Esophagus mucosa (tissue), 1 donor: ENCODE measurements at regions not wholly inside any gene's neighbourhood (a gene's known extent, or its start where the extent isn't known, plus 50 kb on each side); places are given as distances from the start of the nearest gene placed in this dataset.
"Not testable (repeated sequence)": the region's sequence is repeated elsewhere in the genome, so short reads cannot be mapped to it uniquely, and the experiment has no call there.

ENCODE experiments used
- ATAC-seq: fragments of 200-7000 bp; cut with Tn5 transposase; one replicate; pipeline ENCODE4 v1.9.1; 2020
- donor health status: DM: yes; HTN: yes; CAD: no.

DNA sequence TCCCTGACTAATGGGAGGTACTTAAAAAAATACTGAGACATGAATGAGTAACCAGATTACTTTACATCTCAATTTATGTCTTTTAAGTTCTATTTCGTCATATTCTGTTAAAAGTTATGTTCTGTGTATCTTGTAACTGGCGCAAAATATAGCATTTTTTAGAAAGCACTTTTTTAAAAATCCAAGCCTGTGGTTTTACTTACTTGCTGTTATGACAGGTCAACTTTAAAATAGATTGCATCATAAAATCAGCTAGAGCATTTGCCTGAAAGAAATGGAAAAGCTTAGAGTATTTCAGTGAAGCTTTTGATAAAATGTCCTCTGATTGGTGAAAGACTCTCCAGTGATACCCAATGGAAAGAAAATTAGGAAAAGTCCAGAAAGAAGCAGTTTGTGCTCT is 1892.3 kb upstream of the TENM3 start:
- no peak for ATAC-seq

- no peak for ATAC-seq
These were observed 1886.4 kb upstream of the TENM3 start for GRCh38 chr4:180356766-180357165.

- not testable (repeated sequence) for ATAC-seq
These were observed 1883.1 kb upstream of the TENM3 start for GRCh38 chr4:180360113-180360512.

DNA sequence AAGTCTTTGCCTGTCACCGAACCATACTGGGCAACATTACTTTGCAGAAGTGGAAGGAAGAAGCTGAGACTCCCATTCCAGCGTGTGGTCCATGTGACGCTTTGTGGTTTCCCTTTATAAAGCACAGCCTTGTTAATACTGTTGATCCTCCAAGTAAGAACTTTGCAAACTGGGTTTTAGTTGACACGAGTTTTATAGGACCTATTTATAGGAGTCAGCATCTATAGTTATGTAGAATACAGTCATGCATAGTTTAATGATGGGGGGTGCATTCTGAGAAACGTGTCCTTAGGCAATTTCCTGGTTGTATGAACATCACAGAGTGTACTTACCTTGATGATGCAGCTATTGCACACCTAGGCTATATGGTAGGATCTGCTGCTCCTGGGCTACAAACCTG is 1879.4 kb upstream of the TENM3 start:
- ATAC-seq: no peak

- ATAC-seq: no peak
These were observed 1870.5 kb upstream of the TENM3 start for GRCh38 chr4:180372691-180373090.

DNA sequence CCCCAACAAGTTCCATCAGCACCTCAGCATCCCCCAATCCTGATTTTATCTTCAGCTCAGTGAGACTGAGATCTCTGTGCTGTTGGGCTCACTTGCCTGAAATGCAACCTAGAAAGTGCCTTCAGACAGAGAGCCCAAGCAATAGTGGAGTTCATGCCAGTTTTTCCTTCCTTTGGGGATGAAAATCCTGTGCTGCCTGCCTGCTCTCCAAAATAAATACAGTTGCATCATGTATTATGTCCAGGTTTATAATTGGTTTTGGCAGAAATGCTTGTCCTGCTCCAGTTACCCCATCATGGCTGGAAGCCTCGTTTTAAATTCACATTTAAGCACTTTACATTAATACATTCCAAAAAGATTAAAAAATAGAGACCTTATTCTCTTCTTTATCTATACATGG is 1865.5 kb upstream of the TENM3 start:
- no peak for ATAC-seq

- peak; percentile 58 for ATAC-seq
These were observed 1862.5 kb upstream of the TENM3 start for GRCh38 chr4:180380733-180381132.

DNA sequence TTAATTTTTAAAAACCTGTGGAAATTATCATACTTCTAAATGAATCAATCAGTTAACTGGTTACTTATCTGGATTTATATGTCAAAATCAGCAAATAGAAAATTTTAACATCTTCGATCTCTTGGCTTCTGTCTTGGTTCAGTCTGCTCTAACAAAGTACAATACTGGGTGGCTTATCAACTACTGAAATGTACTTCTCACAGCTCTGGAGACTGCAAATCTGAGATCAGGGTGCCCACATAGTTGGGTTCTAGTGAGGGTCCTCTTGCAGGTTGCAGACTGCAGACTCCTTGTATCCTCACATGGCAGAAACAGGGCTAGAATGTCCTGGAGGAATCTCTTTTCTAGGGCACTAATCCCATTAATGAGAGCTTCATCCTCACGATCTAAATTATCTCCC is 1851.6 kb upstream of the TENM3 start:
- ATAC-seq: no peak

DNA sequence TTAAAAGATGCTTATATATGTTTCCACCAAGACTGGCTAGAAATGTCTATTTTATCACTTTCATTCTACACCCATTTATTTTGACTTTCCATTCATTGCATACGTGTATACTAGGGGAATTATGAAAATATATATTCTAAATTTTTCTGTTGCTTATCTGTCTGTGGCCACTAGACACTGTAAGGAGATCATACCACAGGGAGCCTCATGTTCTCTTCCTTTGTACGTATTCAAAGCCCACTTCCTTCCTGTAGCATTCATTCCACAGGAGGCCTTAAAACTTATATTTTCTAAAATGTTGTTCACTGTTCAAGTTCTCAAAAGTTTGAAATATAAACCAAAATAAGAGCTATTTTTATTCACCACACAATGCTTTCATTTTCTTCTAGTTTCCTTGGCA is 1848.9 kb upstream of the TENM3 start:
- no peak for ATAC-seq

GRCh38 chr4:180394730-180395129 is 1848.5 kb upstream of the TENM3 start:
- ATAC-seq: no peak

DNA sequence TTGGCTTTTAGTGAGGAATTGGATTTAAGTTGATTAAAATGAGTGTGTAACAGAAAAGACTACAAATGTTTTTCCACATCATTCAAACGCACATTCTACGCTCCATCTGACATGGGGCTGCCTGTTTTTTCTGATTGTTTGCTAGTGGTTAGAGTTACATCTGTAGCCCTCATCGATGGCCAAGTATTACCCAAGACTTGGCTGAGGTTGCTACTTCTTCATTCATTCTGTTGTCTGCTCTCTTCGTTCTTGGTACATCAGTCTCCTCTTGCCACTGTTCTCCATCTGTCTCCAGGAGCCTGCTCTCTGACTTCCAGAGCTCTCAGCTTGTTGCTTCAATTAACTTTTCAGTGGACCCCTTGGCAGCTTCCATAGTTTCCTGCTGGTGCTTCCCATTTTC is 1844.6 kb upstream of the TENM3 start:
- ATAC-seq: no peak

DNA sequence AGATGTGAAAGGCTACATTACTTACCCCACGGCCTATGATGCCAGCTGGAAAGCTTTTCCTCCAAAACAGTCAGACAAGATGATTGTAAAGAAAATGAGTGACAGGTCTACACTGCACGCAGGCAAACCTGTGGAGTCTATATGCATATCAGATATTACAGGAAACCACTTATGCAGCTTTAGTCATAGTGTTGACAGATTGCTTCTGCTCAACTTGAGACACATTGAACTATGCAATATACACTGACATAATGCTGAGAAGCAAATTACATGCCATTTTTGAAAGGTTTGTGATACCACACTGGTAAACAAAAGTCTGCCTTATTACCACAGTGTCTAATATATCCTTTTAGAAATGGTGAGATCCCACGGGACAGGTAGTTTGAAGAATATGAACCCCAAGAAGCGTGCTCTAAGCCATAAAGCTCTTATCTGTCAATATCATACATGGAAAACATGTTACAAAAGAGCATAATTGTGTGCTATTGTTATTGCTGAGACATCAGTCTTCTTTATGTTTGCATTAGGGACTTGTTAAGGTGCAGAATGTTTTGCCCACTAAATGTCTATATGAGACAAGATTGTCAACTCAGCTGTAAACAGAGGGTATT is 1835.8 kb upstream of the TENM3 start:
- ATAC-seq: no peak

DNA sequence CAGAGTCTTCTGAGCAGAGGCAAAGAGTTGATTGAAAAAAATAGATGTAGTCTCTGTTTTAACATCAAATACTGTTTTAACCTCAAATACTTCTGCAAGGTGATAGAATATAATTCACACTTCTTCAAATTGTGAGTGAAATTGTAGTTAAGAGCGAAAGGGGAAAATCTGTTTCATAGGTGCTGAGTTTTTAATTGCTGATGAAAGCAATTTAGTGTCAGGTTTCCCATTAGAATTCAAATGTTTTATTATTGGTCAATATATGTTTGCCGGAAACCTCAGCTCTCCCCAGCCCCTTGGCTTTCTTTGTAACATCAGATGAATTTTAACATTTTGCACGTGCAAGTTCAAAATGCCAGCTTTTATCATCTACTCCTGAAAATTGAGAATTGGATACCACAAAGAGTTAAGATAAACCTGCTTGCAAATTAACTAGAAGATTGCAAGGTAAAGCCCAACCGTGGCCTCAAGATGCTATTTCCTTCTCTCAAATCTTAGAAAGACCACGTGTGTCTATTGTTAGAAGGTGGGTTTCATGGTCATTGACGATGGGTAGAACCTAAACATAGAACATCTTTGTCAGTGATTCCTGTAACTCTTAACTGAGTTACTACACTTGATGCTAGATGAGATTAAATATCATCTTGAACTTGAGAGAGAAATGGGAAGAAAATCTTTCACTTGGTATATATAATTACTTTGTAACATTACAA is 1824.2 kb upstream of the TENM3 start:
- ATAC-seq: no peak

- ATAC-seq: no peak
These were observed 1820.1 kb upstream of the TENM3 start for GRCh38 chr4:180422989-180423711.

- ATAC-seq: no peak
These were observed 1819.5 kb upstream of the TENM3 start for GRCh38 chr4:180423712-180424057.

GRCh38 chr4:180426938-180427337 is 1816.3 kb upstream of the TENM3 start:
- ATAC-seq: no peak

DNA sequence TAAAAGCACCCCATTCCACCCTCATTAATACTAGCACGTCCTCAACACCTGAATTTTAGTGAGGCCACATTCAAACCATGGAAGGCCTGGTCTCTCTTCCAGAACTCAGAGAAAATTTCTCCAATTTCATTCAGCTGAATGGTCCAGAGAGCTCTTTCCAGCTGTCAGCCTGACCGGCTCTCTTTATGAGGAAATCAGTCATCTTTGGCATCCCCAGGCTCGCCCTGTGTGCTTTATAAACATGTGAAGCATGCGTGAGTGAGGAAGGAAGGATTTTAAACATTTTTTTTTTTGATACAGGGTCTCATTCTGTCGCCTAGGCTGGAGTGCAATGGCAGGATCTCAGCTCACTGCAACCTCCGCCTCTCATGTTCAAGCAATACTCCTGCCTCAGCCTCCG is 1812.9 kb upstream of the TENM3 start:
- no peak for ATAC-seq

GRCh38 chr4:180434131-180434895 is 1808.9 kb upstream of the TENM3 start:
- no peak for ATAC-seq

GRCh38 chr4:180436361-180436760 is 1806.8 kb upstream of the TENM3 start:
- ATAC-seq: no peak

DNA sequence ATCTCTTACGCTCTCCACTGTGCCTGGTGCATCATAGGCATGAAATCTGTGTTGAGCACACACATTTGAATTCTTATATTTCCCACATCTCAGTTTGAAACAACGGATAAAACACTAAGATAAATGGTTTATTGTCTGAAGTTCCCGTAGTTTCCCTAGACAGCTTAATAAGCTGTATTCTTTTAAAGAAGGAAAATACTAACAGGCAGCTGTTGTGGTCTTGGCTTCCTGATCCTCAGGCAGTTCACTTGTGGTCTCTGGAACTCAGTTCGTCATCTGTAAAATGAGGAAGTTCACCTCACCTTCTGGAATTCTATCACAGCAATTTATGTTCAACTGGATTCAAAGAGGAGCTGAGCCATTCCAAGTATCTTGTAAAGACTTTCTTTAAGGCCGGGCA is 1805.6 kb upstream of the TENM3 start:
- ATAC-seq: no peak

DNA sequence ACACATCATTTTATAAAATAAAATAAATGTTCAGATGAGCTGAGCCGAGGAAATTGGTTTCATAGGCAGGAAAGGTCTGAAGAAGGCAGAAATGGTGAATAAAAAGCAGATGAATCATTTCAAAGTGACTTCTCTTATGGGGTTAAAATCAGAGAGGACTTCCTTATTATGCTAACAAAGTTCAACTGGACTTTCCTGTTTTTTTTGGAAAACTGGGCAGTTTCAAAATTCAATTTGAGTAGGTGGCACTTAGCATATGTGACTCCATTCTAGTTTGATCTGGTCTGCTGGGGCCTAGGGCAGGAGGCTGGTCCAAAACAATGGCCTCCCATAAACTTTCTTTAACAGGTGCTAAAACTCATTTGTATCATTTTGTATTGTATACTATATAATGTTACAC is 1794.9 kb upstream of the TENM3 start:
- no peak for ATAC-seq

GRCh38 chr4:180449395-180449956 is 1793.7 kb upstream of the TENM3 start:
- ATAC-seq: no peak

- ATAC-seq: no peak
These were observed 1788.0 kb upstream of the TENM3 start for GRCh38 chr4:180455226-180455625.
